ENCODE measurements at regions not wholly inside any gene's neighbourhood (a gene's known extent, or its start where the extent isn't known, plus 50 kb on each side); places are given as distances from the start of the nearest gene placed in this dataset.

DNA sequence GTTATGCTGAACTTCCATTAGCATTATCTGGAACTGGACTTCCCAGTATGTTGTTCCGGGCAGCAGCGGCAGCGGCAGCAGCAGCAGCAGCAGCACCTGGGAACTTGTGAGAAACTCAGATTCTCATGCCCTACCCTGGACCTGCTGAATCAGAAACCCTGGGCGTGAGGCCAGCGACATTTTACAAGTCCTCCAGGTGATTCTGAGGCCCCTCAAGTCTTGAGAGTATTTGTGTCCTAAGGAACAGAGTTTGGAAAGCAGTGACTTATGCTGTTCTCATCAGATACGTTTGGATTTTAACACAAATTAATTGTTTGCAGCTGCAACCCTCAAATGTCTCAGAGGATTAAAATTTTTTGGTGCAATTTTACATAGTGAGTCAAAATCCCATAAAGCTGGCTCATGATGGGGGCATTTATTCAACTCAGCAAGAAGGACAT, 157.2 kb upstream of the KAZN start:
- no peak for DNase-seq (ENCODE audit: low read depth in 1 of 2, low spot score in 1 of 2)
- POLR2A ChIA-PET: no interaction called here
- Histone ChIP-seq H3K27ac (no peak overlapping the region), H3K9me3 (no peaks in the 10 kb centered on the region), H3K4me1 (no peaks in the 10 kb centered on the region), H3K4me3 (no peak overlapping the region), H3K4me2 (no peak overlapping the region)
- TF ChIP-seq HOXB13 (CRISPR knock-in tag; IDR thresholded peaks at IDR 0.05; ENCODE audit: low read depth): no peak
- TF ChIP-seq GATA3 (IDR thresholded peaks at IDR 0.05; ENCODE audit: borderline replicate concordance): no peak
- TF ChIP-seq RAD21 (conservative IDR thresholded peaks at IDR 0.05 in 1 of 2, IDR thresholded peaks at IDR 0.05 in 1 of 2): no peak
- no peak for TF ChIP-seq ZNF302 (CRISPR knock-in tag; IDR thresholded peaks at IDR 0.05)
- TF ChIP-seq RCOR1 (IDR thresholded peaks at IDR 0.05; ENCODE audit: low read depth, low read length): no peak
- TF ChIP-seq, protein P1, sequence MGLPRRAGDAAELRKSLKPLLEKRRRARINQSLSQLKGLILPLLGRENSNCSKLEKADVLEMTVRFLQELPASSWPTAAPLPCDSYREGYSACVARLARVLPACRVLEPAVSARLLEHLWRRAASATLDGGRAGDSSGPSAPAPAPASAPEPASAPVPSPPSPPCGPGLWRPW (IDR thresholded peaks at IDR 0.05): no peak
- TF ChIP-seq RFX5 (IDR thresholded peaks at IDR 0.05): no peak
- no peak for TF ChIP-seq EP300 (IDR thresholded peaks at IDR 0.05)
- TF ChIP-seq, protein P2, sequence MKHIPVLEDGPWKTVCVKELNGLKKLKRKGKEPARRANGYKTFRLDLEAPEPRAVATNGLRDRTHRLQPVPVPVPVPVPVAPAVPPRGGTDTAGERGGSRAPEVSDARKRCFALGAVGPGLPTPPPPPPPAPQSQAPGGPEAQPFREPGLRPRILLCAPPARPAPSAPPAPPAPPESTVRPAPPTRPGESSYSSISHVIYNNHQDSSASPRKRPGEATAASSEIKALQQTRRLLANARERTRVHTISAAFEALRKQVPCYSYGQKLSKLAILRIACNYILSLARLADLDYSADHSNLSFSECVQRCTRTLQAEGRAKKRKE (CRISPR knock-in tag; IDR thresholded peaks at IDR 0.05; ENCODE audit: low read depth): no peak
- no peak for TF ChIP-seq ZC3H11A (IDR thresholded peaks at IDR 0.05)
- TF ChIP-seq, protein P3, sequence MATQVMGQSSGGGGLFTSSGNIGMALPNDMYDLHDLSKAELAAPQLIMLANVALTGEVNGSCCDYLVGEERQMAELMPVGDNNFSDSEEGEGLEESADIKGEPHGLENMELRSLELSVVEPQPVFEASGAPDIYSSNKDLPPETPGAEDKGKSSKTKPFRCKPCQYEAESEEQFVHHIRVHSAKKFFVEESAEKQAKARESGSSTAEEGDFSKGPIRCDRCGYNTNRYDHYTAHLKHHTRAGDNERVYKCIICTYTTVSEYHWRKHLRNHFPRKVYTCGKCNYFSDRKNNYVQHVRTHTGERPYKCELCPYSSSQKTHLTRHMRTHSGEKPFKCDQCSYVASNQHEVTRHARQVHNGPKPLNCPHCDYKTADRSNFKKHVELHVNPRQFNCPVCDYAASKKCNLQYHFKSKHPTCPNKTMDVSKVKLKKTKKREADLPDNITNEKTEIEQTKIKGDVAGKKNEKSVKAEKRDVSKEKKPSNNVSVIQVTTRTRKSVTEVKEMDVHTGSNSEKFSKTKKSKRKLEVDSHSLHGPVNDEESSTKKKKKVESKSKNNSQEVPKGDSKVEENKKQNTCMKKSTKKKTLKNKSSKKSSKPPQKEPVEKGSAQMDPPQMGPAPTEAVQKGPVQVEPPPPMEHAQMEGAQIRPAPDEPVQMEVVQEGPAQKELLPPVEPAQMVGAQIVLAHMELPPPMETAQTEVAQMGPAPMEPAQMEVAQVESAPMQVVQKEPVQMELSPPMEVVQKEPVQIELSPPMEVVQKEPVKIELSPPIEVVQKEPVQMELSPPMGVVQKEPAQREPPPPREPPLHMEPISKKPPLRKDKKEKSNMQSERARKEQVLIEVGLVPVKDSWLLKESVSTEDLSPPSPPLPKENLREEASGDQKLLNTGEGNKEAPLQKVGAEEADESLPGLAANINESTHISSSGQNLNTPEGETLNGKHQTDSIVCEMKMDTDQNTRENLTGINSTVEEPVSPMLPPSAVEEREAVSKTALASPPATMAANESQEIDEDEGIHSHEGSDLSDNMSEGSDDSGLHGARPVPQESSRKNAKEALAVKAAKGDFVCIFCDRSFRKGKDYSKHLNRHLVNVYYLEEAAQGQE (IDR thresholded peaks at IDR 0.05): no peak
- no peak for TF ChIP-seq MAFK (IDR thresholded peaks at IDR 0.05; ENCODE audit: partially characterized antibody)
- CTCF ChIA-PET: no interaction called here
- no peak for ATAC-seq
- WGBS (ENCODE audit: missing lambda C conversion rate): 12% methylated on average over 6 of the region's 6 CpGs
- no peak for FAIRE-seq

DNA sequence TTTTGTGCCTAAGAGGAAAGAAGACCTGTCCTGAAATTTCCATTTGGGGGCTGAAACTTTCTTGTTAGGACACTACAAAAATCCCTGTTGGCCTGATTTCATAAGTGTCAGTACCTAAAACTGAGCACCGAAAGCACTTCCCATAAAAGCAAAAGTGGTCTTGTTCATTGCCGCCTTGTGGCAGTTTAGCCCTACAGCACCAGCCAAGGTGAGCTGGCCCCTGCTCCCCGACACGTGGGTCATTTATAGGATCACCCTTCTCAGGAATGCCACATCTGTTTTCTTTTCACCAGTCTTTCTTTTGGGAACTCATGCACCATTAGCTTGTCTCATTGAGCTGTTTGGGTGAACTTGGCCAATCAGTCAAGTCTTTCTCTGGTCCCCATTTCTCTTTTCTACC, 155.8 kb upstream of the KAZN start:
- 46% methylated on average over 4 of the region's 4 CpGs for WGBS (ENCODE audit: missing lambda C conversion rate)
- ChIA-PET POLR2A (no interaction called here), CTCF (no interaction called here)
- TF ChIP-seq, protein P4, sequence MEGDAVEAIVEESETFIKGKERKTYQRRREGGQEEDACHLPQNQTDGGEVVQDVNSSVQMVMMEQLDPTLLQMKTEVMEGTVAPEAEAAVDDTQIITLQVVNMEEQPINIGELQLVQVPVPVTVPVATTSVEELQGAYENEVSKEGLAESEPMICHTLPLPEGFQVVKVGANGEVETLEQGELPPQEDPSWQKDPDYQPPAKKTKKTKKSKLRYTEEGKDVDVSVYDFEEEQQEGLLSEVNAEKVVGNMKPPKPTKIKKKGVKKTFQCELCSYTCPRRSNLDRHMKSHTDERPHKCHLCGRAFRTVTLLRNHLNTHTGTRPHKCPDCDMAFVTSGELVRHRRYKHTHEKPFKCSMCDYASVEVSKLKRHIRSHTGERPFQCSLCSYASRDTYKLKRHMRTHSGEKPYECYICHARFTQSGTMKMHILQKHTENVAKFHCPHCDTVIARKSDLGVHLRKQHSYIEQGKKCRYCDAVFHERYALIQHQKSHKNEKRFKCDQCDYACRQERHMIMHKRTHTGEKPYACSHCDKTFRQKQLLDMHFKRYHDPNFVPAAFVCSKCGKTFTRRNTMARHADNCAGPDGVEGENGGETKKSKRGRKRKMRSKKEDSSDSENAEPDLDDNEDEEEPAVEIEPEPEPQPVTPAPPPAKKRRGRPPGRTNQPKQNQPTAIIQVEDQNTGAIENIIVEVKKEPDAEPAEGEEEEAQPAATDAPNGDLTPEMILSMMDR (IDR thresholded peaks at IDR 0.05): no peak
- TF ChIP-seq ZC3H11A (IDR thresholded peaks at IDR 0.05): no peak
- TF ChIP-seq, protein P5, sequence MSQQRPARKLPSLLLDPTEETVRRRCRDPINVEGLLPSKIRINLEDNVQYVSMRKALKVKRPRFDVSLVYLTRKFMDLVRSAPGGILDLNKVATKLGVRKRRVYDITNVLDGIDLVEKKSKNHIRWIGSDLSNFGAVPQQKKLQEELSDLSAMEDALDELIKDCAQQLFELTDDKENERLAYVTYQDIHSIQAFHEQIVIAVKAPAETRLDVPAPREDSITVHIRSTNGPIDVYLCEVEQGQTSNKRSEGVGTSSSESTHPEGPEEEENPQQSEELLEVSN (IDR thresholded peaks at IDR 0.05; ENCODE audit: borderline replicate concordance, low read depth): no peak
- TF ChIP-seq CHD2 (IDR thresholded peaks at IDR 0.05; ENCODE audit: low read length, partially characterized antibody): no peak
- TF ChIP-seq, protein P6, sequence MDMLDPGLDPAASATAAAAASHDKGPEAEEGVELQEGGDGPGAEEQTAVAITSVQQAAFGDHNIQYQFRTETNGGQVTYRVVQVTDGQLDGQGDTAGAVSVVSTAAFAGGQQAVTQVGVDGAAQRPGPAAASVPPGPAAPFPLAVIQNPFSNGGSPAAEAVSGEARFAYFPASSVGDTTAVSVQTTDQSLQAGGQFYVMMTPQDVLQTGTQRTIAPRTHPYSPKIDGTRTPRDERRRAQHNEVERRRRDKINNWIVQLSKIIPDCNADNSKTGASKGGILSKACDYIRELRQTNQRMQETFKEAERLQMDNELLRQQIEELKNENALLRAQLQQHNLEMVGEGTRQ (IDR thresholded peaks at IDR 0.05): no peak
- H3K9me3 ChIP-seq: no peaks in the 10 kb centered on the region
- H3K4me1 ChIP-seq: no peaks in the 10 kb centered on the region
- H3K27ac ChIP-seq: no peak overlapping the region
- H3K4me3 ChIP-seq: no peak overlapping the region
- DNase-seq (ENCODE audit: low read depth in 1 of 2, low spot score in 1 of 2) (no peak), ATAC-seq (no peak), FAIRE-seq (no peak)
- H3K4me2 ChIP-seq: no peak overlapping the region
